ENCODE measurements at regions not wholly inside any gene's neighbourhood (a gene's known extent, or its start where the extent isn't known, plus 50 kb on each side); places are given as distances from the start of the nearest gene placed in this dataset.

- no peak for TF ChIP-seq CTCF (IDR thresholded peaks at IDR 0.05)
- no peak for TF ChIP-seq EZH2 (IDR thresholded peaks at IDR 0.05)
Measured at GRCh38 chr11:81989093-81989492, 744.6 kb downstream of the FAM181B start.

All from neural progenitor cell (in vitro differentiated cells).